Astrocyte of the spinal cord (primary cell): ENCODE measurements at regions not wholly inside any gene's neighbourhood (a gene's known extent, or its start where the extent isn't known, plus 50 kb on each side); places are given as distances from the start of the nearest gene placed in this dataset.
A peak's percentile ranks its signal among the peaks of the same experiment; 100 is the strongest.

Source experiments
- DNase-seq: peaks from one replicate; pipeline ENCODE4 v3.0.0; 2011; ENCODE audit warnings: low read depth, low spot score
- H3K4me3 ChIP-seq: 2 replicates; pipeline ENCODE4 v1.5.1; 2011; ENCODE audit warnings: low read depth, mild to moderate bottlenecking, low read length, moderate library complexity
- in situ Hi-C: cut with HindIII; loops from 2 replicates; pipeline ENCODE4 v1.10.0; 2017; ENCODE audit warnings: low sequenced_read_pairs
- TF ChIP-seq, protein P1 (sequence below): IDR thresholded peaks from 2 replicates; pipeline ENCODE4 v1.5.1; 2012; ENCODE audit warnings: low read depth, mild to moderate bottlenecking, low read length, inconsistent platforms

DNA sequence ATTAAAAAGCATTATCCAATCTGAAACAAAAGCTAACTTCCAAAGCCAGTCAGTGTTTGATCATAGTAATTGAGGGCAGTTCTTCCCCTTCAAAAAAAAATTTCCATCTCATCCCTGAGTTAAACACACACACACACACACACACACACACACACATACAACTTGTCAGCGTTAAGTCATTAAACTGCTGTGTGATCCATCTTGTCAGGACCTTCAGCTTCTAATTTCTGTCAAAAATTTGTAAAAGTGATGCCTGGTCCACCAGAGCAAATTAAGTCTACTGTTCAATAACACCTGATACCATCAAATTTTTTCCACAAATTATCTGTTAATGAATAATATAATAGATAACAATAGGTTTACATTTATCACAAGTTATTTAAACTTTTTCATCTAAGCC, 198.7 kb downstream of the GPX5 start:
- in situ Hi-C loops: no loop called here
- TF ChIP-seq, protein P1, sequence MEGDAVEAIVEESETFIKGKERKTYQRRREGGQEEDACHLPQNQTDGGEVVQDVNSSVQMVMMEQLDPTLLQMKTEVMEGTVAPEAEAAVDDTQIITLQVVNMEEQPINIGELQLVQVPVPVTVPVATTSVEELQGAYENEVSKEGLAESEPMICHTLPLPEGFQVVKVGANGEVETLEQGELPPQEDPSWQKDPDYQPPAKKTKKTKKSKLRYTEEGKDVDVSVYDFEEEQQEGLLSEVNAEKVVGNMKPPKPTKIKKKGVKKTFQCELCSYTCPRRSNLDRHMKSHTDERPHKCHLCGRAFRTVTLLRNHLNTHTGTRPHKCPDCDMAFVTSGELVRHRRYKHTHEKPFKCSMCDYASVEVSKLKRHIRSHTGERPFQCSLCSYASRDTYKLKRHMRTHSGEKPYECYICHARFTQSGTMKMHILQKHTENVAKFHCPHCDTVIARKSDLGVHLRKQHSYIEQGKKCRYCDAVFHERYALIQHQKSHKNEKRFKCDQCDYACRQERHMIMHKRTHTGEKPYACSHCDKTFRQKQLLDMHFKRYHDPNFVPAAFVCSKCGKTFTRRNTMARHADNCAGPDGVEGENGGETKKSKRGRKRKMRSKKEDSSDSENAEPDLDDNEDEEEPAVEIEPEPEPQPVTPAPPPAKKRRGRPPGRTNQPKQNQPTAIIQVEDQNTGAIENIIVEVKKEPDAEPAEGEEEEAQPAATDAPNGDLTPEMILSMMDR: no peak
- H3K4me3 ChIP-seq: no peak overlapping the region
- no peak for DNase-seq

DNA sequence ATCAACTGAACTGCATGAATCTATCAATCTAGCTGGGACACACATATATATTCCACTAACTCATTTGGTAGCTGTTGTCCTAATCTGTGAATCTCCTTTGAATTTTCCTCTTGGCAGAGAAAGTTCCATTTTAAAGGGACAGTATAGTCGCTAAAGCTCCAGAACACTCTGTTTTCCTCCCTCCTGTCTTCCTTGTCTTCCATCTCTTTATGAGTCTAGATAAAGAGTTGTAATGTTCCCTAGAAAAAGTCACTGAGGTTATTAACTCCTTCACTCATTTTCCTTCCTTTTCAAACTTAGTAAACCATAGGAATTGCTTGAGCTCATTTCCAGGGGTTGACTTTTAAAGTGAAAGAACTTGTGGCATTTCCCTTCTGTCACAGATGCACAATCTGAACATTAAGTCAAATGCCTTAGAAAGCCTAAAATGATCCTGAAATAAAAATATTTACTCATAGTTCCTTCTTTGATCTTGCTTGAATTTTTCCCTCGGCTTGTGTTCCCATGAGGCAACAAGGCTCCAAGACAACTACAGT, 198.4 kb downstream of the TRIM27 start:
- in situ Hi-C loops: no loop called here
- DNase-seq: no peak
- H3K4me3 ChIP-seq: no peak overlapping the region
- TF ChIP-seq, protein P1: no peak

DNA sequence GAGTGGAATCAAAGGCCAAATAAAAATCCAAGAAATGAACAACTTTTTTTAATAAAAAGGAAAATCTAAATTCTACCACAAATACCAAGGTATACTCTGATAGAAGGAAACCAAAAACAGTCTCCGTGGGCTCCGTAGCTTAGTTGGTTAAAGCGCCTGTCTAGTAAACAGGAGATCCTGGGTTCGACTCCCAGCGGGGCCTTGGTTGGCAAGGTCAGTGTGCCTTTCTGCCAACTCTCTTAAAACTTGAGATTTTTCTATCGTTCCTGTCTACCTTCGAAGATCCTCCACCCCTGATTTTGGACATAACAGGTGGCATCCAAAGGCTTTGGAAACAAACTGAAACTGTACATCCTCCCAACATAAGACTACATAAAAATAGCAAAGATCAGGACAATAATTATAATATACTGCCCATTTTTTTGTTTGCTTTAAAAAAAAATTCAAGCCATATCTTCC, 197.9 kb downstream of the TRIM27 start:
- no peak overlapping the region for H3K4me3 ChIP-seq
- in situ Hi-C loops: no loop called here
- TF ChIP-seq, protein P1: no peak
- no peak for DNase-seq

DNA sequence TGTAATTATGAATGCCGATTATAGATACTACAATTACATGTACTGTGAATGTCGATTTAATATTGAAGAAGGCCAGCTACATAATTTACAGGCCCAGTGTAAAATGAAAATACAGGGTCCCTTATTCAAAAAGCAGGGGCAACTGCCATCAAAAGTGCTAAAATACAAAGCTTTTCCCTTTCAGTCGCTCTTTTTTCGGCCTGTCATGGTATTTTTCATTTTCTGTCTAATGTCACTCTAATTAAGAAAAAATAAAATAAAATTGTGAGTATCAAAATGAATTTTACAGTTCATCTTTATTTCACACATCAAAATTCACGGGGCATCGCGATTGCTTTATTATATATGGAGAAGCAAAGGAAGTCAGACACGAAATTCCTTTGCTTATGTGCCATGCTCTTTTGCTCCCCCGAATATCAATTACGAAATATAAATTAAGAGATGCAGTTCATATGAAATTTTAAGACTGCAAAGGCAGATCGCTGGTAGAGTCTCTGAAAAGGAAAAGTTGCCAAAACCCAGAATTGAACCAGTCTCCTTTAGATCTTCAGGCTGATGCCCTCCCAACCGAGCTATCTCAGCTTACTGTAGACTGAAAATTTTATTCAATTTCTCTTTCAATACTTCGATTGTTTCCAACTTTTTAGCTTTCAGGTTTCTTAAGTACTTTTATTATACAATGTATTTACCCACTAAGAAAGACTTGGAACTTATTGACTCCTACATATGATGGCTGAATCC, 197.0 kb downstream of the TRIM27 start:
- H3K4me3 ChIP-seq: no peak overlapping the region
- TF ChIP-seq, protein P1: no peak
- no peak for DNase-seq
- in situ Hi-C loops: no loop called here

DNA sequence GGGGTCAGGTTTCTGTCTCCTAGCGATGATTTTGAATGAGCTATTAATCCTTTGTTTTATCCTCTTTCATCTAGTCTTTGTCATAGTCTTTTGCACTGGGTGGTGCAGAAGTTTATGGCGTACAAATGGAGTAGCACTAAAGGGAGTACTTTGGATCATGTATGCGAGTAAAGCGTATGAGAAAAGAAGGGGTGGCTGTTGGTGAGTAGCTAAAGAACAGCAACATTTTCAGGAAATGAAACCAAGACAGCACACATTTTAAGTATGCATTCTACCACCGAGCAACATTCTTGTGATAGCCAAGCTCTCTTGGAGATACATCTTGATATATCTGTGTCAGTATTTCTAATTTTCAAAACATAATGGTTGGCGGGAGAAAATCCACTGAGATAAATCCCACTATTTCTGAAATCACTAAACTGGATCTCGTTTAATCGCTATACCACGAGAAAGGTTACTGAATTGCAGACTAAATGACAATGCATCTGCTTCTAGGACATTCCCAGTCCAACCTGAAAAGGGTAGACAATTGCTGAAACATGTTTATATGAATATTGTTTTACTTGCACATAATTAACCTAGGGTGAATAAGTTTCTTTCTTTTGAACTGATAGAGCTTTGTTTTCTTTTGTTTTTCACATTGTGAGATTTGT, 196.1 kb downstream of the TRIM27 start:
- in situ Hi-C loops: no loop called here
- no peak for DNase-seq
- TF ChIP-seq, protein P1: no peak
- H3K4me3 ChIP-seq: no peak overlapping the region

DNA sequence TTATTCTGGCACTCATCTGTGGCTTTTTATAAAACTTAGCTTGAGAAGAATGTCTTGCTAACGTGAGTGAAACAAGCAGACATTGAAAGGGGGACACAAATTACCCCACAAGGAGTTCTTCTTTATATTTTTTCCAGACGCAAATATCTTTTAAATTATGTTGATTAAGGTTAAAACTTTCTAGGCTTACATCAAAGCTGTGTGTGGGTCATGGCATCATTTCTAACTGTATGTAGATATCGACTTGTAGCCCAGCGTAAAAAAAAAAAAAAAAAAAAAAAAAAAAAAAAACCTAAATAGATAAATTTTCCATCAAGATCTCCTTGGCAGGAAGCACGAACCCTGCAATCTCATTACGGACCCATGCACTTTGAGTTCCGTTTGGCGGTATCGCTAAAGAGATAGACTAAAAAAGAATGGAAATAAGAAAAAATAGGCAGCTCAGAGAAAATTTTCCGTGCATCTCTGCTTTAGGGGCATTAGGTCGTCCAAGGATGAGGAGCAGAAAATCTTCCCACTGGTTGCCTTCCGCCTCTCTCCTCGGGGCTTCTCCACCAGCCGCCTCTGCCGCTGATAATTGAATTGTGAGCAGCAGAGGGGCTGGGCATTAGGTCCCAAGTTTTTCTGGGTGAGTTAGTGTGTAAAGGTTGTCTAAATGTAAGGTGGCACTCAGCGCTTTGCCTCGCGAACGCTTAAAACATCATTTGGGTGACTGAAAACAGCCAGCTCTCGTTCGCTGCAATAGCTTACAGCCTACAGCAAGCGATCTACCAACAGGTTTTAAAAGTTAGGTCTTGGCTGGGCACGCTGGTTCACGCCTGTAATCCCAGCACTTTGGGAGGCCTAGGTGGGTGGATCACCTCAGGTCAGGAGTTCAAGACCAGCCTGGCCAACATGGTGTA, 194.0 kb downstream of the TRIM27 start:
- H3K4me3 ChIP-seq: peak overlapping the region; percentile 71
- no peak for DNase-seq
- in situ Hi-C loops: no loop called here
- TF ChIP-seq, protein P1: no peak
